ENCODE measurements at regions not wholly inside any gene's neighbourhood (a gene's known extent, or its start where the extent isn't known, plus 50 kb on each side); places are given as distances from the start of the nearest gene placed in this dataset.

DNA sequence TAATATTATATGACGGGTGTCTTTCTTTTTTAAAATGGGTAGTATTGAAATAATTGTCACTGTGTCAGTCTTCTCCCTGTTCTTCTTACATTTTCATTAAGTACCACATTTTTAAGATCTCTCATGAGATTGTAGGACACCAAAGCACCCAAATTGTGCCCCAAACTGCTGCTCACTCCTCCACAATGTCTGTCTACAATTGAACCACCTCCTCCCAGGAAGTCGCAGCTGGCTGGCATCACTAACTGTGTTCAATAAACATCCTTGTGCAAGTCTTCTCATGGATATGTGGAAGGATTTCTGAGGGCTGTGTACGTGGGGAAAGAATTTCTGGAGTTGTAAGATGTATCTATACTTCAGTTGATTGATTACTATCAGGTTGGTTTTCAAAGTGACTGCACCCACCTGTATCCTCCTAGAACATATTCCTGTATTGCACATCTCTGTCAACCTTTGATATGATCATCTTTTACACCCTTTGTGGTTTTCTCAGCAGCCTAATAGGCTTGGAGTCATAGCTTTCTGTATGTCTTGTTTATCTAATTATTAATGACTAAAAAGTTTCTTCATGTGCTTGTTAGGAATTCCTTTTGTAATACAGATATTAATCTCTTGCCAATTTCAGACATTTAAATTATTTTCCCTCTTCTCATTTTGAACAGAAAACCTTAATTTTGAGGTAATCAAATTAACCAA, 774.9 kb downstream of the RNF144A start:
- no peak for TF ChIP-seq POLR2A (IDR thresholded peaks at IDR 0.05)
- TF ChIP-seq, protein P1, sequence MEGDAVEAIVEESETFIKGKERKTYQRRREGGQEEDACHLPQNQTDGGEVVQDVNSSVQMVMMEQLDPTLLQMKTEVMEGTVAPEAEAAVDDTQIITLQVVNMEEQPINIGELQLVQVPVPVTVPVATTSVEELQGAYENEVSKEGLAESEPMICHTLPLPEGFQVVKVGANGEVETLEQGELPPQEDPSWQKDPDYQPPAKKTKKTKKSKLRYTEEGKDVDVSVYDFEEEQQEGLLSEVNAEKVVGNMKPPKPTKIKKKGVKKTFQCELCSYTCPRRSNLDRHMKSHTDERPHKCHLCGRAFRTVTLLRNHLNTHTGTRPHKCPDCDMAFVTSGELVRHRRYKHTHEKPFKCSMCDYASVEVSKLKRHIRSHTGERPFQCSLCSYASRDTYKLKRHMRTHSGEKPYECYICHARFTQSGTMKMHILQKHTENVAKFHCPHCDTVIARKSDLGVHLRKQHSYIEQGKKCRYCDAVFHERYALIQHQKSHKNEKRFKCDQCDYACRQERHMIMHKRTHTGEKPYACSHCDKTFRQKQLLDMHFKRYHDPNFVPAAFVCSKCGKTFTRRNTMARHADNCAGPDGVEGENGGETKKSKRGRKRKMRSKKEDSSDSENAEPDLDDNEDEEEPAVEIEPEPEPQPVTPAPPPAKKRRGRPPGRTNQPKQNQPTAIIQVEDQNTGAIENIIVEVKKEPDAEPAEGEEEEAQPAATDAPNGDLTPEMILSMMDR (IDR thresholded peaks at IDR 0.05) = no peak

All from adrenal gland (tissue), 5 donors.